ENCODE measurements at regions not wholly inside any gene's neighbourhood (a gene's known extent, or its start where the extent isn't known, plus 50 kb on each side); places are given as distances from the start of the nearest gene placed in this dataset.
"Not testable (repeated sequence)": the region's sequence is repeated elsewhere in the genome, so short reads cannot be mapped to it uniquely, and the experiment has no call there.

DNA sequence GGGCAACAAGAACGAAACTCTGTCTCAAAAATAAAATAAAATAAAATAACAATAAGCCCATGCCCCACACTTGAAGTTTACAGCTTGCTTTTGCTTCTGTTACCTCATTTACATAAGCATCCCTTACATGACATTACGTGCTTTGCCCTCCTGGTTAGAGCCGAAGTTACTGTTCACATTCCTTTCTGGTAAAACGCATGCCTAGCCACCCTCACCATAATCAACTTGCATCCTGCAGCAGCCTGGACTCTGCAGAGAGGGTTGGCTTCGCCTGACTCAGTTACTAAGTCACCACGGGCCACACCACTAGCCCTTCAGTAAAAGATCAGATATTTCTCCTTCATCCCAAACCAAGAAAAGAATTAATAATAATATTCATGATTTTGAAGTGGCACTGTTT, 736.0 kb upstream of the AUTS2 start:
- H3K36me3 Mint-ChIP-seq: no peaks in the 10 kb centered on the region
- CTCF ChIA-PET (ENCODE audit: partially characterized antibody): no interaction called here

DNA sequence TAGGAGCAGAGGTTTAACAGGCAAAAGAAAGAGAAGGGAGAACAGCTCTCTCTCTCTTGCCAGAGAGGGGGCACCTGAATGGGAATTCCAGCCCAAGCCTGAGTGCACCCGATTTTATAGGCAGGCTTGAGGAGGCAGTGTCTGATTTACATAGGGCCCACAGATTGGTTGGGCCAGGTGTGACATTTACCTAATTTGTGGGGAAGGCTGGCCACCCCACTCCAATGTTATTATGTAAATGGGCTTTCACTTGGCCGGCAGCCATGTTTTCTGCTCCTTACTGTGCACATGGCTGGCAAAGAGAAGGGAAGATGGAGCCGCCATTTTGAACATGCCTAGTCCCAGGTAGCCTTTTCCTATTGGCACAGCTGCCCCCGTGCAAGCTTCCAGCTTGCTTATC, 735.5 kb upstream of the AUTS2 start:
- H3K27ac Mint-ChIP-seq: no peak overlapping the region
- Histone ChIP-seq H3K9me3 (ENCODE audit: control insufficient read depth in 1 of 2, low read length in 2 of 2) (no peaks in the 10 kb centered on the region), H3K36me3 (ENCODE audit: insufficient read depth, low read length) (no peaks in the 10 kb centered on the region), H3K4me1 (ENCODE audit: insufficient read depth, low read length) (no peaks in the 10 kb centered on the region), H3K4me3 (ENCODE audit: low read length in 2 of 2) (no peak overlapping the region), H3K27me3 (ENCODE audit: insufficient read depth, low read length) (no peaks in the 10 kb centered on the region), H3K27ac (ENCODE audit: low read depth, low read length) (no peak overlapping the region)
- no peaks in the 10 kb centered on the region for H3K4me1 Mint-ChIP-seq
- H3K4me3 Mint-ChIP-seq: no peak overlapping the region
- POLR2A ChIA-PET (ENCODE audit: partially characterized antibody): no interaction called here
- no peak for DNase-seq
- H3K27me3 Mint-ChIP-seq: no peaks in the 10 kb centered on the region
- H3K9me3 Mint-ChIP-seq: peaks cover 2 to 24% (median 13%) of the 10 kb centered on the region in 8 donors
- no peaks in the 10 kb centered on the region for H3K36me3 Mint-ChIP-seq
- CTCF ChIA-PET (ENCODE audit: partially characterized antibody): no interaction called here
- intact Hi-C loops (cut with micrococcal nuclease): no loop called here

More for the DNA sequence above, 736.0 kb upstream of the AUTS2 start:
- no peak overlapping the region for H3K27ac Mint-ChIP-seq
- H3K4me1 Mint-ChIP-seq: no peaks in the 10 kb centered on the region
- DNase-seq: no peak
- Histone ChIP-seq H3K9me3 (ENCODE audit: control insufficient read depth in 1 of 2, low read length in 2 of 2) (no peaks in the 10 kb centered on the region), H3K4me1 (ENCODE audit: insufficient read depth, low read length) (no peaks in the 10 kb centered on the region), H3K4me3 (ENCODE audit: low read length in 2 of 2) (no peak overlapping the region), H3K27me3 (ENCODE audit: insufficient read depth, low read length) (no peaks in the 10 kb centered on the region), H3K36me3 (ENCODE audit: insufficient read depth, low read length) (no peaks in the 10 kb centered on the region), H3K27ac (ENCODE audit: low read depth, low read length) (no peak overlapping the region)
- H3K27me3 Mint-ChIP-seq: no peaks in the 10 kb centered on the region
- no peak overlapping the region for H3K4me3 Mint-ChIP-seq
- POLR2A ChIA-PET (ENCODE audit: partially characterized antibody): no interaction called here
- intact Hi-C loops (cut with micrococcal nuclease): no loop called here
- H3K9me3 Mint-ChIP-seq: peaks cover 2 to 23% (median 13%) of the 10 kb centered on the region in 8 donors

DNA sequence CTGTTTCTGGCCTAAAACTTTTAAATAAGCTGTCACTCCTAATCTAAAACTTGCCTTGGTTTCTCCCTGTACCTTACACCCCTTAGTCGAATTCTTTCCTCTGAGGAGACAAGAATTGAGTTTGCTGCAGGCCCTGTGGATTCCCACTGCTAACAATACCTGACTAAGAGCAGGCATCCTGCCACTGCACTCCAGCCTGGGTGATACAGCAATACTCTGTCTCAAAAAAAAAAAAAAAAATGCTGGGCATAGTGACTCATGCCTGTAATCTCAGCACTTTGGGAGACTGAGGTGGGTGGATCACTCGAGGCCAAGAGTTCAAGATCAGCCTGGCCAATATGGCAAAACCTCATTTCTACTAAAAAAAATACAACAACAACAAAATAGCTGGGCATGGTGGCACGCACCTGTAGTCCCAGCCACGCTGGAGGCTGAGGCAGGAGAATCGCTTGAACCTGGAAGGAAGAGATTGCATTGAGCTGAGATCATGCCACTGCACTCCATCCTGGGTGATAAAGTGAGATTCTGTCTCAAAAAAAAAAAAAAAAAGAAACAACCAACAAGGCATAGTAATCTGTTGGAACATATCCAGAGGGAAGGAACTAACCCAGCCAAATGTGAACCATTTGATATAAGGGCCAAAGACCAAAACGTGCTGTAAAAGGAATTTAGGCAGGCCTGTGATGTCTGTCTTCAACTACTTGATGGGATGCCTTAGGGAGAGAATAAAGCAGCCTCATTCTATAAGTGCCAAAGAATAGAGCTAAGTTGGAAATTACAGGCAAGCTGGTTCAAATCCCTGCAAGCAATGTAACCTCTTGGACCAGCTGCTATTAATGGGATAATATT, 732.7 kb upstream of the AUTS2 start:
- no peak overlapping the region for H3K27ac Mint-ChIP-seq
- Histone ChIP-seq H3K4me3 (ENCODE audit: low read length in 2 of 2) (no peak overlapping the region), H3K36me3 (ENCODE audit: insufficient read depth, low read length) (no peaks in the 10 kb centered on the region), H3K9me3 (ENCODE audit: control insufficient read depth in 1 of 2, low read length in 2 of 2) (no peaks in the 10 kb centered on the region), H3K27ac (ENCODE audit: low read depth, low read length) (no peak overlapping the region), H3K4me1 (ENCODE audit: insufficient read depth, low read length) (no peaks in the 10 kb centered on the region), H3K27me3 (ENCODE audit: insufficient read depth, low read length) (no peaks in the 10 kb centered on the region)
- ChIA-PET POLR2A (ENCODE audit: partially characterized antibody) (no interaction called here), CTCF (ENCODE audit: partially characterized antibody) (no interaction called here)
- peaks cover 3 to 46% (median 19%) of the 10 kb centered on the region in 8 donors for H3K9me3 Mint-ChIP-seq
- peaks cover 0 to 2% (median 0%) of the 10 kb centered on the region in 4 donors for H3K4me1 Mint-ChIP-seq
- peaks cover 0 to 1% of the 10 kb centered on the region in 2 donors for H3K27me3 Mint-ChIP-seq
- H3K4me3 Mint-ChIP-seq: no peak overlapping the region
- no peak for DNase-seq
- intact Hi-C loops (cut with micrococcal nuclease): no loop called here
- no peaks in the 10 kb centered on the region for H3K36me3 Mint-ChIP-seq

DNA sequence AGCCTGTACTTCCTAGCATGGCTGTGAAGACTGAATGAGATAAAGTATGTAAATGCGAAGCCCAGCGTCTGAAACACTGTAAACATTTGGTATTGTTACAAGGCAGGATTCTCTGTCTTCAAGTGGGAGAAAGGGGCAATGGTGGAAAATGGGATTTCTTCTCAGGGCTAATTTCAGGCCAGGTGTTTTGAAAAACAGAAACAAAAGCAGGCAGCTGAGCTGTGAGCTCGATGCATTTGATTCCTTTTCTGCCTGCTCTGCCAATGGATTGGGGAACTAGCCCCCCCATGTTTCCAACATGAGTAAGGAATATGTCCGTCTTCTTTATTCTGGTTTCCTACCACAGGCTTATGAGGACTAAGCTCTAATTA, 732.1 kb upstream of the AUTS2 start:
- POLR2A ChIA-PET (ENCODE audit: partially characterized antibody): no interaction called here
- intact Hi-C loops (cut with micrococcal nuclease): no loop called here
- no peaks in the 10 kb centered on the region for H3K36me3 Mint-ChIP-seq

DNA sequence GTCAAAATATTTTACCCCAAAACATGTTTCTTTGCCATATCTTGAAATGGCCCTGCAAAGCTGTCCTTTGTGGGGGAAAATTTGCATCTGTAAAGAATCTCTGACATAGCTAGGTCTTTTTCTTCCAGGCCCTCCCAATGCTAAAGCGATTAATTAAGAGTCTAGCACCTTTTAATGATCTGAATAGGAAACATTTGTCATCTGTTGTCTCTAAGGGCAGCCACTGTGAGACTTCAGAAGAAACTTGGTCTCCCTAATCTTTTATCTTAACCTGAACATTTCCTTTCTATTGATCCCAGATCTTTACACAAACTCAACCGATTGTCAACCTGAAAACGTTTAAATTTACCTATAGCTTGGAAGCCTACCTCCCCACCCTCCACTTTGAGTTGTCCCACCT, 731.6 kb upstream of the AUTS2 start:
- DNase-seq; H3K4me1 Mint-ChIP-seq; H3K27ac ChIP-seq (ENCODE audit: low read depth, low read length); H3K27me3 Mint-ChIP-seq; H3K36me3 ChIP-seq (ENCODE audit: insufficient read depth, low read length); H3K9me3 ChIP-seq (ENCODE audit: control insufficient read depth in 1 of 2, low read length in 2 of 2); H3K4me3 Mint-ChIP-seq; CTCF ChIA-PET (ENCODE audit: partially characterized antibody); H3K4me3 ChIP-seq (ENCODE audit: low read length in 2 of 2); H3K27ac Mint-ChIP-seq; POLR2A ChIA-PET (ENCODE audit: partially characterized antibody); H3K36me3 Mint-ChIP-seq; H3K4me1 ChIP-seq (ENCODE audit: insufficient read depth, low read length); H3K27me3 ChIP-seq (ENCODE audit: insufficient read depth, low read length); intact Hi-C loops (cut with micrococcal nuclease): not testable (repeated sequence)
- peaks cover 3 to 43% (median 16%) of the 10 kb centered on the region in 8 donors for H3K9me3 Mint-ChIP-seq

More for the DNA sequence above, 732.1 kb upstream of the AUTS2 start:
- peaks cover 0 to 1% of the 10 kb centered on the region in 2 donors for H3K27me3 Mint-ChIP-seq
- H3K27me3 ChIP-seq (ENCODE audit: insufficient read depth, low read length): no peaks in the 10 kb centered on the region
- CTCF ChIA-PET (ENCODE audit: partially characterized antibody): no interaction called here
- no peak overlapping the region for H3K27ac Mint-ChIP-seq
- no peaks in the 10 kb centered on the region for H3K9me3 ChIP-seq (ENCODE audit: control insufficient read depth in 1 of 2, low read length in 2 of 2)
- H3K36me3 ChIP-seq (ENCODE audit: insufficient read depth, low read length): no peaks in the 10 kb centered on the region
- H3K27ac ChIP-seq (ENCODE audit: low read depth, low read length): no peak overlapping the region
- no peak overlapping the region for H3K4me3 Mint-ChIP-seq
- peaks cover 0 to 2% (median 0%) of the 10 kb centered on the region in 4 donors for H3K4me1 Mint-ChIP-seq
- H3K4me1 ChIP-seq (ENCODE audit: insufficient read depth, low read length): no peaks in the 10 kb centered on the region
- peaks cover 3 to 45% (median 19%) of the 10 kb centered on the region in 8 donors for H3K9me3 Mint-ChIP-seq
- no peak for DNase-seq
- no peak overlapping the region for H3K4me3 ChIP-seq (ENCODE audit: low read length in 2 of 2)

DNA sequence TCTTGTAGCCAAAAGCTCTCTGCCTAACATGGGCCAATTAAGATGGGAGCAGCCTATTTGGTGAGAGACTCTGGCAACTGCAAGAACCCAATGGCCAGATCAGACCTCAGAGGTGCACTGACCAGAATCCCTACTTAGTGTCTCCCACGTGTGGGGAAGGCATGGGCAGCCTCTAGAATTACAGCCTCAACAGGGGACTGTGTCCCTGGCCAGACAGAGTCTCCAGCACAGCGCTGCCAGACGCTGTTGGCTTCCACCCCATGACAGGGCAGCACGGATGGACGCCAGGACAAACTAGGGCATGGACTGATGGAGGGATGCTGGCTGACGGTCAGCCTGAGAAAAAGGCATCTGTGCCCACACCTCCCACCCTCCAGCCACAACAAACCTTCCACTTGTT, 729.3 kb upstream of the AUTS2 start:
- Mint-ChIP-seq H3K27ac (no peak overlapping the region), H3K36me3 (no peaks in the 10 kb centered on the region), H3K4me1 (peaks cover 0 to 2% (median 0%) of the 10 kb centered on the region in 4 donors), H3K27me3 (peaks cover 0 to 1% of the 10 kb centered on the region in 2 donors), H3K9me3 (peaks cover 3 to 41% (median 14%) of the 10 kb centered on the region in 8 donors), H3K4me3 (no peak overlapping the region)
- intact Hi-C loops (cut with micrococcal nuclease): no loop called here
- no peak overlapping the region for H3K4me3 ChIP-seq (ENCODE audit: low read length in 2 of 2)
- H3K27me3 ChIP-seq (ENCODE audit: insufficient read depth, low read length): no peaks in the 10 kb centered on the region
- no peaks in the 10 kb centered on the region for H3K36me3 ChIP-seq (ENCODE audit: insufficient read depth, low read length)
- ChIA-PET POLR2A (ENCODE audit: partially characterized antibody) (no interaction called here), CTCF (ENCODE audit: partially characterized antibody) (no interaction called here)
- no peak for DNase-seq
- H3K4me1 ChIP-seq (ENCODE audit: insufficient read depth, low read length): no peaks in the 10 kb centered on the region
- H3K9me3 ChIP-seq (ENCODE audit: control insufficient read depth in 1 of 2, low read length in 2 of 2): no peaks in the 10 kb centered on the region
- H3K27ac ChIP-seq (ENCODE audit: low read depth, low read length): no peak overlapping the region

DNA sequence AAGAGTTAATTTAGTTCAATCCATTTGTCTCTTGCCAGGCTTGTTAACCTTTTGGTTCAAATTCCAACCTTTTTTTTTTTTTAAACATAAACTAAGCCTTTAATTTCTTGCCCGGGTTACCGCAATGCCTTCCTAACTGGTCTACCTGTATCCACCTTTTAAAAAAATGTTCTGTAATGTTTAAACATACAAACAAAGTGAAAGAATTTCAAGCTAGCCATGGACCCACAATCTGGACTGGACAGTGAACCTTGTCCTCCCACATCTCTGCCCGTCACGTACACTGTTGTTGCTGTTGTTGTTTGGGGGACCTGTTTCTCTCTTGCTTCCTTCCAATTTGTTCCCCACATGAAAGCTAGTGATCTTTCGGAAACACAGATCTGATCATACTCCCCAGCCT, 724.7 kb upstream of the AUTS2 start:
- Histone ChIP-seq H3K27me3 (ENCODE audit: insufficient read depth, low read length) (no peaks in the 10 kb centered on the region), H3K4me1 (ENCODE audit: insufficient read depth, low read length) (no peaks in the 10 kb centered on the region), H3K27ac (ENCODE audit: low read depth, low read length) (no peak overlapping the region), H3K4me3 (ENCODE audit: low read length in 2 of 2) (no peak overlapping the region), H3K36me3 (ENCODE audit: insufficient read depth, low read length) (no peaks in the 10 kb centered on the region), H3K9me3 (ENCODE audit: control insufficient read depth in 1 of 2, low read length in 2 of 2) (no peaks in the 10 kb centered on the region)
- no peaks in the 10 kb centered on the region for H3K36me3 Mint-ChIP-seq
- H3K27ac Mint-ChIP-seq: no peak overlapping the region
- ChIA-PET POLR2A (ENCODE audit: partially characterized antibody) (no interaction called here), CTCF (ENCODE audit: partially characterized antibody) (no interaction called here)
- DNase-seq: no peak
- no peak overlapping the region for H3K4me3 Mint-ChIP-seq
- peaks cover 0 to 1% of the 10 kb centered on the region in 2 donors for H3K27me3 Mint-ChIP-seq
- peaks cover 0 to 2% (median 0%) of the 10 kb centered on the region in 4 donors for H3K4me1 Mint-ChIP-seq
- peaks cover 2 to 23% (median 13%) of the 10 kb centered on the region in 8 donors for H3K9me3 Mint-ChIP-seq
- intact Hi-C loops (cut with micrococcal nuclease): no loop called here
